Activated CD8-positive, alpha-beta memory T cell treated with anti-CD3 and anti-CD28 coated beads for 48 hours (primary cell): ENCODE measurements at regions not wholly inside any gene's neighbourhood (a gene's known extent, or its start where the extent isn't known, plus 50 kb on each side); places are given as distances from the start of the nearest gene placed in this dataset.

Experiments used
- DNase-seq, 3 experiments: peaks; one replicate each; pipeline ENCODE4 v3.0.0-alpha.2; 2020; ENCODE audit warnings: low read depth in 2 of 3, low spot score in 2 of 3

DNA sequence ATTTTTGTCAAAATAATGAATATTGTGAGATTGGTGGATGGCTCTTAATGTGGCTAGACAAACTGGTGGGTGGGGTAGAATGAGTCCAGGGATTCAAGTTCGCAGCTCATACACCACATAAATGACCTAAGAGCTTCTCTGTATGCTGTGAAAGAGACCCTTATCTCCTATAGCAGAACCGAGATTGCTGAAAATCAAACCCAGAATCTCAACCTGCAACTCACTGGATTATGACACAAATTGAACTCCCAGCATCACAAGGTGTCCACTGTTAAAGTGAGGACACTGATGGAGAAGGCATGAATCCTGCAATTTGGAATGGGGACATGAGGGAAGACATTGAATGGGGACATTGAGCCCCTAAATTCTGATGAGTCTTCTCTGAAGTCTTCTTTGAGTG, 51.3 kb upstream of the CNKSR3 start:
- DNase-seq = no peak

DNA sequence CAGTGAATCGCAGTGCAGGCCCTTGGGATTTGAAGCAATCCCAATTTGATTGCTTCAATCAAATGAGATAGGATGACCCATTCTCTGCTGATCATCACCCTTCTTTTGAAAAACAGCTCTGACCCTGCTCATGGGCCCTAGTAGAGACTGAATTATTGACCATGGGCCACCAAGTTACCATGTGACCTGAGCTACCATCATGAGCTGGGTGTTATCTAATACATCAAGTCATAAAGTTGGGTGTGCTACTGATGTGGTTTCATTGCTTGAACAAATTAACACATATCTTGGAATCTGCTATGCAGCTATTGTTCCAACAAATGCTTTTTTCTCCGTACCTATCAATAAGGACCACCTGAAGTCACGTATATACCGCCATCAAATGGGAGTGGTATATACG, 54.8 kb upstream of the CNKSR3 start:
- DNase-seq = no peak

DNA sequence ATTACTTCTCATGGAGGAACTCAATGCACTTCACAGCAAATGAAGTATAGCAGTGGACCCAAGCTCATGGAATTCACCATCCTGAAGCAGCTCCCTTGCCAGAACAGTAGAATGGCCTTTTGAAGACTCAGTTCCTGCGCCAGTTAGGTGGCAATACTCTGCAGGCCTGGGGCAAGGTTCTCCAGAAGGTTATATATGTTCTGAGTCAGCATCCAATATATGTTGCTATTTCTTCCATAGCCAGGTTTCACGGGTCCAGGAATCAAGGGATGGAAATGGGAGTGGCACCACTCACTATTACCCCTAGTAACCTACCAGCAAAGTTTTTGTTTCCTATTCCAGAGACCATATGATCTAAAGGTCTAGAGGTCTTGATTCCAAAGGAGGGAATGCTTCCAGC, 56.4 kb upstream of the CNKSR3 start:
- no peak for DNase-seq

DNA sequence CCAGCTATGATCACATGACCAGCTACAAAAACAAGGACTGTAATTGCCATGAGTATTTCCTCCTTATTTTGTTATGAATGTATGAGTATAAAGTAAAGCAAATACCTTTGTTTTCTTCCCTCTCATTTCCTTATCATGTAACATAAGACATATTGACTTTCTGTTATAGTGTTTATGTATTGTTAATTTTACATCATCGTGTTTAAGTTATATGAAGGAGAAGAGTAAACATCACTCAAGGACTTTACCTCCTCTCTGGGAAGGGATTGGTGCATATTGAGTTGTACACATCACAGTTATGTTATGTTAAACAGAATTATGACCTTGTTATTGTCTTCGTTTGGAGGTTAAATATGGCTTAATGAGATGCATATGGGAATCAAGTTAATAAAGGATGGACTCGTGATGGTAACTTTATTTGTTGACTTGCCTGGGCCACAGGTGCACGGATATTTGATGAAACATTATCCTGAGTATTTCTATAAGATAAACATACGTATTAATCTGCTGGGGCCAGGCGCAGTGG, 57.3 kb upstream of the CNKSR3 start:
- DNase-seq = no peak

DNA sequence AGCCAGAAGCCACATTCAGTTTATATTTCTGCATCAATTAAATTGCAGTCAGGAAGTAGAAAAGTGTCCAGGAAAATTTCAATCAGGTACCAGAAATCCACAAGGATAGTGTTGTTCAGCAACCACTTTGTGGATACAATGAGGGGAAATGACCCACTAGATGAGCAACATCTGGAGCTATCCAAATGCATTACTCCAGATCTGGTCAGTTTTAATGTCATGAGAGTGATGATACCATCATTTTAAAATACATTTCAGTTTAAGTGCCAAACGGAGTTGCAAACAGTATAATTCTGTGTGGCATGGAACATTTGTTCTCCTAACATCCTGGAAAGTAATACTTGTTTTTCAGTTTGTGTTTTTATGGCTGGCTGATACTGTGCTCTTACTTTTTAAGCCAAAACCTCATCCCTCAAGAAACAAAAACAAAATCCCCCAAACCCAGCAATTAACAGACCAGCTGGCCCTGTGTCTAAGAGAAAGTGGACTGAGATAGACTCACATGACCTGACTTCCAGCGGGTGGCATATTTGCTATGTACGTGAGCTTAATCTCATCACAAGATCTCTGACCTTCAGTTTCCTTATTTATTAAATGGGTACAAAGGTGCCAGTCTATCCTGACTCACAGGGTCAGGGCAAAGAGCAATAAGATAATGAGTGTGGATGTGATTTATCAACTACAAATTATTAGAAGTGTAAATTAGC, 58.8 kb upstream of the CNKSR3 start:
- no peak for DNase-seq

DNA sequence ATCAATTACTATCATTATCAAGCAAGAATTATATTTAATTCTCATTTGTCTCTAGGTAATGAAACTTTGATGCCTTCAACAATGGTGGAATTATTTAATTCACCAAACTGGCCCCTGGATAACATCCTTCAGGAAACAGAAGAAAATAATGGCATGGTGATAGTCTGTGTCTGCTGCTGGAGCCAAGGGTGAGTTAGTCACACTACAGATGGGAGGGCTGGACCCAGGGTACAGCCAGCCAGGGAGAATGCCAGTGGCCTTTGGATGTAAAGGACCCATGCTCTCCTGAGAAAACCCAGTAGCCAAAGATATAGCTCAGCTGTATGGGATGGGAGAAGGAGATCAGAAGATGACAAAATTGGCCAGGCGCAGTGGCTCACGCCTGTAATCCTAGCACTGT, 60.0 kb upstream of the CNKSR3 start:
- no peak for DNase-seq

DNA sequence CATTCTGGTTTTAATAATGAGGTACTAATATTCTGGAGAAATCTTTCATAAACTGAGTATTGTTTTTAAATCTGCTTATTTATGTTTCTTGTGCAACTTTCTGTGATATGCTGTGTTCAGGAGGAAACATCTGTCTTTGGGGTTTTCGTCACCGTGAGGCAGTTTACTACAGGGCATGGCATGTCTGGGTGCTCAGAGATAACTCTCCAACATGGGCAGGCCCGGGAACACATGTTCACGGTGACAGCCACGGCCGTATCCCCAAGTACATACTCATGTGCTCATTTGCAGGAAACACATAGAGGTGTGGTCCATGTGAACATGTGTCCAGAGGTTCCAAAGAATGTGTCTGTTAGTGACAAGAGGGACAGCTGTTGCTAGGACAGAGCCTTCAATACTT, 62.1 kb upstream of the CNKSR3 start:
- DNase-seq = no peak

DNA sequence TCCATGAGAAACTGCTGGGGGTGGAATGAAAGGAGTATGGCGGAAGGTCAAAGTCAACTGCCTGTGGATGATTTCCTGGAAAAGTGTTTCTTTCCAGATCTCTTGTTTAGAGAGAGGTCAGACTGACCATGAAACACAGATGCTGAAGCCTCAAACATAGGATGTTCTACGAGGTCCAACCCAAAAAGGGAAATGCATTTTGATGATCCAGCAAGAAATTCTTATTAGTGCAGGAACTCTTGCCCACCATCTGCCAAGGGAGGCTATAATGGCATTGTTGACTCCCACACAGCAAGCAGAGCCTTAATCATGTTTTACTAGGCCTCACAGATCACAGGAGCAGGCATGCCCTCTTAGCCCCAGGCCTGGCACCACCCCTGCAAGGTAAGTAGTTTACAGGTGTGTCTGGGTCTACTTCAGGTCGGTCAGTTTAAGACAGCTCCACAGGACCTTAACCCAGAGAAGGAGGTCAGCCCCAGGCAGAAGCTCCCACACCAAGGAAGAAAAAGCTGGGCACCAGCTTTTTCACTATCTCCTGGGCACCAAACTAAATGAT, 67.6 kb upstream of the CNKSR3 start:
- DNase-seq = no peak

DNA sequence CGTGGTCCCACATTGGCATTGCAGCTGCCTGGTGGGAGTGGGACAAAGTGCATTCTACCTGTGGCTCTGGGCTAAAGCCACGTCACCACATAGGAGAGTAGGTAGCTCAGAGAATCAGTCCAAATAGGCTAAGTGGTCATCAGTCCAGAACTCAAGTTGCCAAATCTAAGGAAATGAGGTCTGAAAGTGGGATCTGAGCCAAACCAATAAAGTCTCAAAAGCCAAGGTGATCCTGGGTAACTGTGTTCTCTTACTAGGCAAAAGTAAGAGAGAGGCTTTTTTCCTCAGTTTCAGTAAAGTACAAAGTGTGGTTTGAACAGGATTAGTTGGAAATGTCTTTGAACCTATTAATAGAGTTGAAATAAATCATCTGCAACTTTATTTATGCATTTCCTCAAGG, 68.6 kb upstream of the CNKSR3 start:
- no peak for DNase-seq

DNA sequence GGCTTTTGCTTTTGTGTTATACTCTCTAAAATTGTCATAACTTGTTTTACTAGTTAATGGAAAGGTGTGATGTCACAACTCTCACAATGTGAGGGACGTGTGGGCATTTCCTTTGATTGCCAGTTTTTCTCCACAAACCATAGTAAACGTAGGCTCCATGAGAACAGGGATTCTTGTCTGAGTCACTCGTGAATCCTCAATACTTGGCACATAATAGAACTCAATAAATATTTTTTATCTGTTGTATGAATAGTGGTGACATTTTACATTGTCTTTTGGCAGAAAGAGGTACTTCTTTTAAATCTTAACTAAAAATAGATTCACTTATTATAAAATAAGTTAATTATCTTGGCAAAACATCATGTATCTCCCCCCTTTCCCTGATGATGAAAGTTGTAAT, 69.0 kb upstream of the CNKSR3 start:
- DNase-seq = no peak

DNA sequence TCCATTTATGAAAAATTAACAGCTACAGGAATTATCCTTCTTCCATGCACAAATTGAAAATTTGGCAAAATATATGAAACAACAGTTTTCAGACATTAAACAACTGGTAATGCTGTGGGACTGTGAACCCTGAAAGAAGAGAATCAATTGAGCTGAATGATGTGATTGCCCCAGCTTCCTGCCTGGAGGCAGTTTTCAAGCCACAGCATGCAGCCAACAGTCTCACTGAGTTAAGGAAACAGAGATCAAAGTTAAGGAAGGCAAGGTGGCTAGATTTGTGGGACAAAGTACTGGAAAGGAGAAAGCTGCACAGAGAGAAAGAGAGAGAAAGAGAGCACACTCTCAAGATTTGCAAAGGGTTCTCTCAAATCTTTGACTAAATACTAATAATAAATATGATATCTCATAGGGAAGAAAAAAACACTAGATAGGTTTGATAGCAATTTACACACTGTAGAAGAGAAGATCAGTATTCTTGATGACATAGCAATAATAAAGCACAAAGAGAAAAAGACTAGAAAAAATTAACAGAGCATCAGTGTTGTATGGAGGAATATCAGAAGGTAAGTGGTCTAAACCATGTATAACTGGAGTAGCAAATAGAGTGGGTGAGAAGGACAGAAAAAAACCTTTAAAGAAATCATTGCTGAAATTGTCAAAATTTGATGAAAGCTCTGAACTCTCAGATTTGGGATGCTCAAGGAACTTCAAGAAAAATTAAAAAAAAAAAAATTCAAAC, 70.1 kb upstream of the CNKSR3 start:
- DNase-seq = no peak

DNA sequence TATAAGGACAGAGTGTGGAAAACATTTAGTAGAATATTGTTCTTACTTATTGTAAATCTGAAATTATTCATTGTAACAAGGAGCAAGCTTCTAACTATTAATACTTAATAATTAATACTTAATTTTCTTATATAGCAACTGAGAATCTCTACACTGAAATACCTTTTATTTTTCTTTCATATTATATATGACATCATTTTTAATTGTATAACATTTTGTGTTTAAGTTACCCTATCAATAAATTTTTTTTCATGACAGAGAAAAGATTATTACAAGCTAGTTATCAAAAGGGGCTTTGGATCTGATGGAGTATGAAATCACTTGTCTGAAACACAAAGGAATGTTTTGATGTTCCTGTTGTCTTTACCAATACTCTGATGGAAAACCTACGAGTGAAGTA, 72.2 kb upstream of the CNKSR3 start:
- no peak for DNase-seq

DNA sequence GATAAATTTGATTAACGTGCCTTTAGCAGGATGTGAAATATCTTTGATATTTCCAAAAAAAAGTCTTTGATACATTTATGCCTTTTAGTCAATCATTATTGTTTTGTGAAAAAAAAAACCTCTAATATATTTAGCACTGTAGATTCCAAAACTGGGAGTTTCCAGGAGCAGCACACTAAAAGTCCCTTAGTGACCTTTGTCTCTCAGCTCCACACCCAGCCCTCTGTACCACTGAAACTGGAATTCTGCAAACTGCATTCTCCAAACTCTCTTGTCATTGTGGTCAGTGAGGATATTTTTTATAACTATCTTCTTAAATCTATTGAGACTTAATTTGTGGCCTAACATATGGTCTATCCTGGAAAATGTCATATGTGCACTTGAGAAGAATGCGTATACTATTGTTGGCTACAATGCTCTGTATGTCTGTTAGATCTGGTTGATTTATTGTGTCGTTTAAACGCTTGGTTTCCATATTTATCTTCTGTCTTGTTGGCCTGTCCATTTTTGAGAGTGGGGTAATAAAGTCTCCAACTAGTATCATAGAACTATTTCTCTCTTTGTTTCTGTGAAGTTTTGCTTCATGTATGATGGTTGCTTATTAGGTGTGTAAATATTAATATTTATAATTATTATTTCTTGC, 73.2 kb upstream of the CNKSR3 start:
- DNase-seq = no peak

DNA sequence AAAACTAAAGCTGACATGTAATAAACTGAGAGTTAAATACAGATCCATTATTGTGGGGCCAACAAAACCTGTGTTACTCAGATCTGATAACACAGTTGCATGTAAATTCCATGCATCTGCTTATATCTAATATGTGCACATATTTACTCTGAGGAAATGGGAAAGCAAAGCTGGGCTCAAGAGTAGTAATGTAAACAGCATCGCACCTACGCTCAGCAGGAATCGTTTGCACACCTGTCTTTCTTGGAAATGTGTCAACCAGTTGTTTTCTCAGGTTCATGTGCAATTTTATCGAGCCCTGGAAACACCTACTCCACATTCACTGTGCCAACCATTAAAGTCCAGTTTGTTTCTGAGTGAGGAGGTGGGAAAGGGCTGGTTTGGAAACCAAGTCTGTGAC, 80.3 kb upstream of the CNKSR3 start:
- no peak for DNase-seq

DNA sequence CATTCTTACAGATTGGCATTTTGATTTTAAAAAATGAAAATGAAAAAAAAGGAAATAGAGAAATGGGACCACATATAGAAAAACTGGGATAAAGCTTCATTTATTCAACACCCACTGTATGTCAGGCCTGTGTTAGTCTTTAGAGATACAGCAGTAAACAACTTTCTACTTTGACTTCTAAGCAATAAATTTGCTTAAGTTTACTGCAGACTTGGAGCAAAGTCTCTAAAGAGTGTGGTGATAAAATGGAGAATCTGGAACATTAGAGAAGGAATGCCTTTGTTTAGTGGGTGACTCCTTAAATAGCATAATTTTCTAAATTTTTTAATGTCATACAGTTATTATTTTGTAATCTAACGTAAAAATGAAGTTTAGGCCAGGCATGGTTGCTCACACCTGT, 80.7 kb upstream of the CNKSR3 start:
- no peak for DNase-seq

DNA sequence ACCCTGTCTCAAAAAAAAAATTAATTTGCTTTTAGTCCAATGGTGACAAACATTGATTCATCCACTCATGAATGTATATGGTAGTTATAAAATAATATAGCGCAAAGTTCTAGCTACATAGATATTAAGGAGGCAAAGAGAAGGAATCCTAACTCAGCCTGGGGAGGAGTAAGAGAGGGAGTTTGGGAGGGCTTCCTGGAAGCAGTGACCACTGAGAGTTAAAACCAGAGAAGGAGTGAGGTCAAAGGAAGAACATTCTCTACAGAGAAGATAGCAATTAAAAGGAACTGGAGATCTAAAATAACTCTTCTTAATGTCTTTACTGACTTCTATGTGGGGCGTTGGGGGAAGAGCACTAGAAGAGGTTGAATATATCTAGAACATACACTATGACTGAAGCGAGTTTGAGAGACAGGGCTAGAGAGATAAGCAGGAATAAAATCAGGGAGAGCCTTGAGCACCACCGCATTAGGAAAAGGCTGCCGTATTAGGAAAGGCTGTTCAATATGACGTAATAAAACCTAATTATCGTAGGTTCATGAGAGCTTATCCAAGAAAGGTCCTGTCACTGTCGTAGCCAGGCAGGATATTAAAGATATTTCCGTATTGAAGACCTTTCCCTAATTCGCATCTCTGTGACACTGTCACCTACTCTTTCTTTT, 81.8 kb upstream of the CNKSR3 start:
- DNase-seq = no peak

DNA sequence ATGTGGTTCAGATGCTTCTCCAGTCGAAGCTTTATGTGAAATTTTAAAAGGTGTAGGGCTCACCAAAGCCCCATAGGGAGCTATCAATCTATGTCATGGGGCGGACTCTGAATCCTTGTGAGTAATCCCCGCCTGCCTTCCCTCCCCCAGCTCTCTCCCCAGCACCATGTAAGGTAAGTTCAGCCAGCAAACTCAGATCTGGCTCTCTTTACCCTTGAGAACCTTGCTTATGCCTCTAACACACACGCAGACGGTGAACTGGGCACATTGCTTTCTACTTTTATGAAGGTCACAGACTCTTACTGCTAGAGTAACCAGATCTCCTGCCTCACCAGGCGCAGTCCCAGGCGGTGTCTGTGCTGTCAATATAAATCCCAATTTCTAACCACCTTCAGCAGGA, 82.6 kb upstream of the CNKSR3 start:
- DNase-seq = no peak

DNA sequence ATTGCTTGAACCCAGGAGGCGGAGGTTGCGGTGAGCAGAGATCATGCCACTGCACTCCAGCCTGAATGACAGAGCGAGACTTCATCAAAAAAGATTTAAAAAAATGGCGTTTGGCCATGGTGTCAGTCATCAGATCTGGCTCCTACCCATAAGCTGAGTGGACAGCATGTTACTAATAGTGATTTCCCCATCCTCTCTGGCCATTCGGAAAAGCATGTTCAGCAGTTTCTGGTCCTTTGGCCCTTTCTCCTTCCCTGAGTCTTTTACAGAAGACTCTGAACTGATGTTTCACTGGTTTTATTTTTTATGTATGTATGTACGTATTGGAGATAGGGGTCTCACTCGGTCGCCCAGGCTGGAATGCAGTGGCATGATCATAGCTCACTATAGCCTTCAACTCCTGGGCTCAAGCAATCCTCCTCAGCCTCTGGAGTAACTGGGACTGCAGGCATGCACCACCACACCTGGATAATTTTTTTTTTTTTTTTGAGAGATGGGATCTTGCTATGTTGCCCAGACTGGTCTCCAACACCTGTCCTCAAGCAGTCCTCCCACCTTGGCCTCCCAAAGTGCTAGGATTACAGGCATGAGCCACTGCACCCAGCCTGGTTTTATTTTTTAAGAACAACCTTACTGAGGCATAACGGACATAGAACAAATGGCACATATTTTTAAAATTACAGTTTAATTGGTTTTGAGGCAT, 84.2 kb upstream of the CNKSR3 start:
- no peak for DNase-seq

DNA sequence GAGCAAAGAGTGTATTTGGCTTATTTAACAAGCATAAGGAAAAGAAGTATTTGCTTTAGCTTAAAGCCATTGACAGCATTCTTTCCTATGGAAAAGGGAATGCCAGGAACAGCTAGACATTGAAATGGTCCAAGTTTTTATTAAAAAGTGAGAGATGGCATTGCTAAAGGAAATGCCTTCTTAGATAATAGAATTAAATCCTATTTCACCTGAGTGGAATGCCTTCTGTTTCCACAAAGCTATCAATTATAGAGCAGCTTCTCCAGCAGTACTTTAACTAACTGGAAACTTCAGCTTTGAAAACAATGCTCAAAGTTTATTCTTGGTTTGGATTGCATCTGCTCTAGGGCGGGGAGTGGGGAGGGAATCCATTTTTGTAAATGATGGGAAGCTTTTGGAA, 85.1 kb upstream of the CNKSR3 start:
- no peak for DNase-seq

DNA sequence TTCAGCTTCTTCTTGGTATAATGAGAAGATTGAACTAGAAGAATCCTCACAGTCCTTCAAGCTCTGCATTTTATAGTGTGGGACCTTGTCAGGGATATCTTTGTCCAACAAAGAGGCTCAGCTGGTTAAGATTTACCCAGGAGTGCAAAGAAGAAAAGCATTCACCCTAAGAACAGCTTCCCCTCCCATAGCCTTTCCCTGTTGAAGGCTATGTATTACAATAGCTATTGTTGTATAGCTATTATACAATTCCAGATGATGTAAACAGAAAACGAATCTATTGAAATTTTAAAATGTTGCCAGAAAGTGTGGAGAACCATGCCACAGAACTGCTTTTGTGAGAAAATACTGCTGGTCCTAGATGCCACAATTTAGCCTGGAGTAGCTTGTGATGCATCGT, 85.5 kb upstream of the CNKSR3 start:
- no peak for DNase-seq

DNA sequence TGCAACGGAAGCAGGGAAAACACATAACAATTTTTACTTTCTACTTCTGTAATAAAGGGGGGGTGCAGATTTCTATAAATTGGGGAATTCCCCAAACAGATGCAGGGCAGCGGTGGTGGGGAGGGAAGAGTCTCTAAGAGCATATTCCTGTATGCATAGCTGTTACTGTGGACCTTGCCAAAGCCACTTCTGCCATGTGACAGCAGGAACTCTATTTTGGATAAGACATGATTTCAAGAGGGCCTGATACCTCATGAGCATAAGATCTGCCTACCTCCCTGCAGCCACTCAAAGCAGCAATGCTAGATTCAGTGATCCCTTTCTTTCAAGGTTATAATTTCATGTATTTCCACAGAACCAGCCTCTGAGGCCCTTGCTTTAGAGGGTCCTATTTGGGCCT, 86.2 kb upstream of the CNKSR3 start:
- DNase-seq = no peak
